GM12878 (cell line): ENCODE measurements at regions not wholly inside any gene's neighbourhood (a gene's known extent, or its start where the extent isn't known, plus 50 kb on each side); places are given as distances from the start of the nearest gene placed in this dataset.

Experiments
- CBX3 ChIP-seq: fragments of 200-600 bp; sonication (generic); IDR thresholded peaks from 2 replicates; pipeline ENCODE4 v1.6.1; 2016; ENCODE audit warnings: low read depth, borderline replicate concordance
- CREB1 ChIP-seq: IDR thresholded peaks from 2 replicates; pipeline ENCODE4 v1.6.1; 2012; ENCODE audit warnings: low read depth, mild to moderate bottlenecking, inconsistent platforms
- FOXM1 ChIP-seq: IDR thresholded peaks from 2 replicates; pipeline ENCODE4 v1.6.1; 2012; ENCODE audit warnings: low read depth, mild to moderate bottlenecking, inconsistent platforms, low read length, moderate library complexity

DNA sequence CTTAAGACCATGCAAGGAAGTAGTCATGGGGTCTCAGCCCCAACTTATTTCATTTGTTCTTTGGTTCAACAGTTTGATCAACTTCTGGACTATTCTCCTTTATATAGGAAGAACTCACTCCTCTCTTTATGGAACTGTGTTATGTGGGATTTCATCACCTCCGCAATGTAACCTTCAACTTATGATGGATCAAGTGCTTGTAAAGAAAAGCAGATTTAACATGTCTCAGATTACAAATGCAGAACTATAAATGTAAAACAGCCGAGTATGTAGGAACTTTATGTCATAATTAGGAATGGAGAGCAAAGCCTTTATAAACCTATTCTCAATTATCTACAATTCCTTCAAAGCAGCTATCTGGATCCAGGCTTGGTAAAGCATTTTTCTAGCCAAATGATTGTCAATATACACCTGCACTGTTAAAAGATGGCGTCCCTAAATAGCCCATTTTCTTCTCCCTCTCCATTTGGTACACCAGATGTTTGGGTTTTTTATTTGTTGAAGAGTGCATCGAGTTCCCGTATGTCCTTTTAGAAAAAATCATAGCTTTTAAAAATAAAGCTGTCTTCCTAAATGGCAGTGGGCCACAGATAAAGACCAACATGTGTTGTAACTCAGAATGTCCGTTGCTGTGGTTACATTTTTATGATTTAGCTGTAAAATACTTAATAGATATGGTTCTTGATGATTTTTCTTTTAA lies 985.1 kb upstream of the SLC35B3 start:
- TF ChIP-seq CREB1 (no peak), FOXM1 (no peak), CBX3 (no peak)
